ENCODE measurements at regions not wholly inside any gene's neighbourhood (a gene's known extent, or its start where the extent isn't known, plus 50 kb on each side); places are given as distances from the start of the nearest gene placed in this dataset.

DNA sequence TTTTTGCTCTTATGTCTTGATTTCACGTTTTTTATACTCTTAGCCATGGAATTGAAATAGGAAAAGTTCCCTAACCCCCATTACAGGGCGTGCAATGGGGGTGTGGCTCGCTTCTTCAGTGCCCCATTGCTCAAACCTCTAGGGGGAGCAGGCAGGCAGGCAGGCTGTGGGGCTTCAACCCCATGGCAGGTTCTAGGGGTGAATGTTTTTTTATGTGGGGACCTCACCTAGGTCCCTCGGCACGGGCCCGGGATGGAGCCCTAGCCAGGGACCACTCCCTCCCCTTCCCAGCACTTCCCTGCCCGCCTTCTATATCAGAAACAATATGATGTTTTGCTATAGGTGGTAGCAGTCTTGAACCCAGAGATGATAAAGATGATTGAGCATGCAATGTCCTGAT lies 221.3 kb upstream of the SMC2 start:
- TF ChIP-seq ZNF707 (tag by site-specific recombination; IDR thresholded peaks at IDR 0.05) (no peak), ZNF24 (tag by site-specific recombination; IDR thresholded peaks at IDR 0.05) (no peak)
- TF ChIP-seq, protein P1, sequence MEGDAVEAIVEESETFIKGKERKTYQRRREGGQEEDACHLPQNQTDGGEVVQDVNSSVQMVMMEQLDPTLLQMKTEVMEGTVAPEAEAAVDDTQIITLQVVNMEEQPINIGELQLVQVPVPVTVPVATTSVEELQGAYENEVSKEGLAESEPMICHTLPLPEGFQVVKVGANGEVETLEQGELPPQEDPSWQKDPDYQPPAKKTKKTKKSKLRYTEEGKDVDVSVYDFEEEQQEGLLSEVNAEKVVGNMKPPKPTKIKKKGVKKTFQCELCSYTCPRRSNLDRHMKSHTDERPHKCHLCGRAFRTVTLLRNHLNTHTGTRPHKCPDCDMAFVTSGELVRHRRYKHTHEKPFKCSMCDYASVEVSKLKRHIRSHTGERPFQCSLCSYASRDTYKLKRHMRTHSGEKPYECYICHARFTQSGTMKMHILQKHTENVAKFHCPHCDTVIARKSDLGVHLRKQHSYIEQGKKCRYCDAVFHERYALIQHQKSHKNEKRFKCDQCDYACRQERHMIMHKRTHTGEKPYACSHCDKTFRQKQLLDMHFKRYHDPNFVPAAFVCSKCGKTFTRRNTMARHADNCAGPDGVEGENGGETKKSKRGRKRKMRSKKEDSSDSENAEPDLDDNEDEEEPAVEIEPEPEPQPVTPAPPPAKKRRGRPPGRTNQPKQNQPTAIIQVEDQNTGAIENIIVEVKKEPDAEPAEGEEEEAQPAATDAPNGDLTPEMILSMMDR (tag by site-specific recombination; IDR thresholded peaks at IDR 0.05): no peak
